ENCODE measurements at regions not wholly inside any gene's neighbourhood (a gene's known extent, or its start where the extent isn't known, plus 50 kb on each side); places are given as distances from the start of the nearest gene placed in this dataset.

GRCh38 chr1:194176212-194176611 is 989.8 kb upstream of the B3GALT2 start:
- Histone ChIP-seq H3K9ac (ENCODE audit: low read length in 3 of 3) (no peak overlapping the region), H3K4me3 (ENCODE audit: low read length in 3 of 3) (no peak overlapping the region), H3K36me3 (ENCODE audit: control insufficient read depth in 2 of 3, insufficient read depth in 3 of 3, low read length in 3 of 3) (no peaks in the 10 kb centered on the region), H3K27me3 (ENCODE audit: control insufficient read depth, insufficient read depth, low read length) (no peaks in the 10 kb centered on the region), H3K27ac (ENCODE audit: low read depth in 2 of 2, low read length in 2 of 2) (no peak overlapping the region), H3K4me1 (ENCODE audit: control insufficient read depth in 2 of 3, insufficient read depth in 2 of 3, low read depth in 1 of 3, low read length in 3 of 3) (no peaks in the 10 kb centered on the region), H3K9me3 (ENCODE audit: control insufficient read depth in 2 of 3, insufficient read depth in 1 of 3, low read length in 3 of 3) (peaks cover 0 to under 1% (median 0%) of the 10 kb centered on the region in 3 donors)
- DNase-seq (peak in 1 of 5 donors; percentile 10), FAIRE-seq (no peak)
- TF ChIP-seq CTCF (IDR thresholded peaks at IDR 0.05; ENCODE audit: borderline replicate concordance, extremely low read depth, insufficient read depth), result no peak
- intact Hi-C loops (cut with DNase I), result no loop called here

GRCh38 chr1:194175251-194175650 is 988.8 kb upstream of the B3GALT2 start:
- intact Hi-C loops (cut with DNase I), result no loop called here
- FAIRE-seq (no peak), DNase-seq (no peak)
- Histone ChIP-seq H3K27ac (ENCODE audit: low read depth in 2 of 2, low read length in 2 of 2) (no peak overlapping the region), H3K36me3 (ENCODE audit: control insufficient read depth in 2 of 3, insufficient read depth in 3 of 3, low read length in 3 of 3) (no peaks in the 10 kb centered on the region), H3K4me1 (ENCODE audit: control insufficient read depth in 2 of 3, insufficient read depth in 2 of 3, low read depth in 1 of 3, low read length in 3 of 3) (no peaks in the 10 kb centered on the region), H3K27me3 (ENCODE audit: control insufficient read depth, insufficient read depth, low read length) (no peaks in the 10 kb centered on the region), H3K9ac (ENCODE audit: low read length in 3 of 3) (no peak overlapping the region), H3K9me3 (ENCODE audit: control insufficient read depth in 2 of 3, insufficient read depth in 1 of 3, low read length in 3 of 3) (no peaks in the 10 kb centered on the region), H3K4me3 (ENCODE audit: low read length in 3 of 3) (no peak overlapping the region)
- TF ChIP-seq CTCF (IDR thresholded peaks at IDR 0.05; ENCODE audit: borderline replicate concordance, extremely low read depth, insufficient read depth), result no peak

GRCh38 chr1:194174528-194174927 is 988.1 kb upstream of the B3GALT2 start:
- H3K4me1 ChIP-seq (ENCODE audit: control insufficient read depth in 2 of 3, insufficient read depth in 2 of 3, low read depth in 1 of 3, low read length in 3 of 3), result no peaks in the 10 kb centered on the region

More at GRCh38 chr1:194174528-194174927, 988.1 kb upstream of the B3GALT2 start:
- DNase-seq (no peak), FAIRE-seq (no peak)
- H3K36me3 ChIP-seq (ENCODE audit: control insufficient read depth in 2 of 3, insufficient read depth in 3 of 3, low read length in 3 of 3), result no peaks in the 10 kb centered on the region
- TF ChIP-seq CTCF (IDR thresholded peaks at IDR 0.05; ENCODE audit: borderline replicate concordance, extremely low read depth, insufficient read depth), result no peak
- no peaks in the 10 kb centered on the region for H3K9me3 ChIP-seq (ENCODE audit: control insufficient read depth in 2 of 3, insufficient read depth in 1 of 3, low read length in 3 of 3)
- H3K27me3 ChIP-seq (ENCODE audit: control insufficient read depth, insufficient read depth, low read length), result no peaks in the 10 kb centered on the region
- H3K9ac ChIP-seq (ENCODE audit: low read length in 3 of 3), result no peak overlapping the region
- H3K27ac ChIP-seq (ENCODE audit: low read depth in 2 of 2, low read length in 2 of 2), result no peak overlapping the region
- no peak overlapping the region for H3K4me3 ChIP-seq (ENCODE audit: low read length in 3 of 3)
- intact Hi-C loops (cut with DNase I), result no loop called here

All from kidney (tissue), 13 donors.